ENCODE measurements at regions not wholly inside any gene's neighbourhood (a gene's known extent, or its start where the extent isn't known, plus 50 kb on each side); places are given as distances from the start of the nearest gene placed in this dataset.

GRCh38 chr1:188761226-188761625 lies 1716.4 kb downstream of the BRINP3 start:
- POLR2A ChIA-PET = no interaction called here
- no peak overlapping the region for H3K4me3 ChIP-seq (ENCODE audit: low read depth, low read length)
- no peak for DNase-seq (ENCODE audit: low read depth, low spot score)
- CTCF ChIA-PET = no interaction called here
- TF ChIP-seq, protein P1, sequence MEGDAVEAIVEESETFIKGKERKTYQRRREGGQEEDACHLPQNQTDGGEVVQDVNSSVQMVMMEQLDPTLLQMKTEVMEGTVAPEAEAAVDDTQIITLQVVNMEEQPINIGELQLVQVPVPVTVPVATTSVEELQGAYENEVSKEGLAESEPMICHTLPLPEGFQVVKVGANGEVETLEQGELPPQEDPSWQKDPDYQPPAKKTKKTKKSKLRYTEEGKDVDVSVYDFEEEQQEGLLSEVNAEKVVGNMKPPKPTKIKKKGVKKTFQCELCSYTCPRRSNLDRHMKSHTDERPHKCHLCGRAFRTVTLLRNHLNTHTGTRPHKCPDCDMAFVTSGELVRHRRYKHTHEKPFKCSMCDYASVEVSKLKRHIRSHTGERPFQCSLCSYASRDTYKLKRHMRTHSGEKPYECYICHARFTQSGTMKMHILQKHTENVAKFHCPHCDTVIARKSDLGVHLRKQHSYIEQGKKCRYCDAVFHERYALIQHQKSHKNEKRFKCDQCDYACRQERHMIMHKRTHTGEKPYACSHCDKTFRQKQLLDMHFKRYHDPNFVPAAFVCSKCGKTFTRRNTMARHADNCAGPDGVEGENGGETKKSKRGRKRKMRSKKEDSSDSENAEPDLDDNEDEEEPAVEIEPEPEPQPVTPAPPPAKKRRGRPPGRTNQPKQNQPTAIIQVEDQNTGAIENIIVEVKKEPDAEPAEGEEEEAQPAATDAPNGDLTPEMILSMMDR (IDR thresholded peaks at IDR 0.05; ENCODE audit: insufficient read depth, low read length, missing control alignments) = no peak

DNA sequence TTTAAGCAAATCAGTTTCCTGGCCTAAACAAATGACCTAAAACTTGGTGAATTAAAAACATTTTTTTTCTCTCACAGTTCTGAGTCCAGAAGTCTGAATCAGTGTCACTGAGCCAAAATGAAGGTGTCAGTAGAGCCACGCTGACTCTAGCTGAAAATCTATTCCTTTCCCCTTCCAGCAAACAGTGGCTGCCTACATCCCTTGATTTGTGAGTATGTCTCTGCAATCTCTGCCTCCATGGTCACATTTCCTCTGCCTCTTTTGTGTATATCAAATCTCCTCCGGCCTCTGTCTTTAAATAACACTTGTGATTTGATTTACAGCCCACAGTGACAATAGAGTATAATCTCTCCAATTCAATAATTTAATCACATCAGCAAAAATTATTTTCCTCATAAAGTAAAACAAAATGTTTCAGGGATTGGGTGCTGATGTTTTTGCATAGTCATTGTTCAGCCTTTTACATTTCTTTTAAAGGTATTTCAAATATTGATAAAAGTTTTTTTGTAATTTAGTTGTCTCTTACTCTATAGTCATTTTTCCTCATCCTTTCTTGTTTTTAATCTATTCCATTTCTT lies 1715.4 kb downstream of the BRINP3 start:
- no peak overlapping the region for H3K4me3 ChIP-seq (ENCODE audit: low read depth, low read length)
- POLR2A ChIA-PET = no interaction called here
- TF ChIP-seq, protein P1 (IDR thresholded peaks at IDR 0.05; ENCODE audit: insufficient read depth, low read length, missing control alignments) = no peak
- no peak for DNase-seq (ENCODE audit: low read depth, low spot score)
- CTCF ChIA-PET = no interaction called here

- ChIA-PET POLR2A (no interaction called here), CTCF (no interaction called here)
- no peak overlapping the region for H3K4me3 ChIP-seq (ENCODE audit: low read depth, low read length)
- TF ChIP-seq, protein P1 (IDR thresholded peaks at IDR 0.05; ENCODE audit: insufficient read depth, low read length, missing control alignments) = no peak
- DNase-seq (ENCODE audit: low read depth, low spot score) = no peak
Measured at GRCh38 chr1:188763541-188763940, 1714.1 kb downstream of the BRINP3 start.

DNA sequence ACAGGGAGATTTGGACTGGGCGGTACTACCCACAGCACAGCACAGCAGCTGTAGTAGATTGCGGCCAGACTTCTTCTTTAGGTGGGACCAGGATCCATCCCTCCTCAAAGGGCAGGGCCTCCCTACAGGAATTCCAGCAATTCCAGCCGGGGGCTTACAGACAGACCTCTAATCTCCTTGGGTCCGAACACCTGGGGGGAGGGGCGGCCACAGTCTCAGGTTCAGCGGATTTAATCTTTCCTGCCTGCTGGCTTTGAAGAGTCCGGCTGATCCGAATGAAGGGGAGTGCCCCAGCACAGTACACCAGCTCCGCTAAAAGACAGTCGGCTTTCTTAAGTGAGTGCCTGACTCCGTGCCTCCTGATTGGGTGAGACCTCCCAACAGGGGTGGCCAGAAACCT lies 1708.5 kb downstream of the BRINP3 start:
- ChIA-PET POLR2A (no interaction called here), CTCF (no interaction called here)
- TF ChIP-seq, protein P1 (IDR thresholded peaks at IDR 0.05; ENCODE audit: insufficient read depth, low read length, missing control alignments) = no peak
- no peak overlapping the region for H3K4me3 ChIP-seq (ENCODE audit: low read depth, low read length)
- DNase-seq (ENCODE audit: low read depth, low spot score) = no peak

- DNase-seq (ENCODE audit: low read depth, low spot score) = no peak
- H3K4me3 ChIP-seq (ENCODE audit: low read depth, low read length) = no peak overlapping the region
- ChIA-PET POLR2A (no interaction called here), CTCF (no interaction called here)
- TF ChIP-seq, protein P1 (IDR thresholded peaks at IDR 0.05; ENCODE audit: insufficient read depth, low read length, missing control alignments) = no peak
Measured at GRCh38 chr1:188769936-188770335, 1707.7 kb downstream of the BRINP3 start.

GRCh38 chr1:188778578-188778977 lies 1699.1 kb downstream of the BRINP3 start:
- CTCF ChIA-PET = no interaction called here
- no peak overlapping the region for H3K4me3 ChIP-seq (ENCODE audit: low read depth, low read length)
- no peak for DNase-seq (ENCODE audit: low read depth, low spot score)
- POLR2A ChIA-PET = no interaction called here
- TF ChIP-seq, protein P1 (IDR thresholded peaks at IDR 0.05; ENCODE audit: insufficient read depth, low read length, missing control alignments) = no peak
